GM21723 (cell line): ENCODE measurements at regions not wholly inside any gene's neighbourhood (a gene's known extent, or its start where the extent isn't known, plus 50 kb on each side); places are given as distances from the start of the nearest gene placed in this dataset.

ENCODE experiments used
- ATAC-seq: cut with Tn5 transposase; IDR thresholded peaks from one replicate; pipeline ENCODE4 v1.9.1; 2021; ENCODE audit warnings: mild to moderate bottlenecking, moderate library complexity; ENCODE audit not compliant: unreplicated experiment

- ATAC-seq, result no peak
These were observed 1554.7 kb upstream of the TENM3 start for GRCh38 chr4:180688480-180688879.

DNA sequence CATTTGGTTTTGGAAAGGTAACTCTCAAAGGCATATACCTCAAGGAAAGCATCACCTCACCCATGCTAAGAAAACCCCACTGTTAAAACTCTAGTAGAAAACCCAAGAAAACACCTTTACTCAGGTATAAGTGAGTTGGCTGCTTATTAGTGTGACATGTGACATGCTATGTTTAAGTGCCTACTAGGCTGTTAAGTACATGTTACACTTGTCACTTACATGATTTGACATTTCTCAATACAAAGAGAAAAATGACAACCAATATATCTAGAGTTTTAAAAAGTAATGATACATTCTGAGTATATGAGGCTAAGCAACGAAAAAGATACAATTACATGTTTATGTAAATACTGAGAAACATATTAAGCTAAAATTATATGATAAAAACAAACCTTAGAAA is 1548.3 kb upstream of the TENM3 start:
- no peak for ATAC-seq

- ATAC-seq, result no peak
These were observed 1547.4 kb upstream of the TENM3 start for GRCh38 chr4:180695851-180696250.

DNA sequence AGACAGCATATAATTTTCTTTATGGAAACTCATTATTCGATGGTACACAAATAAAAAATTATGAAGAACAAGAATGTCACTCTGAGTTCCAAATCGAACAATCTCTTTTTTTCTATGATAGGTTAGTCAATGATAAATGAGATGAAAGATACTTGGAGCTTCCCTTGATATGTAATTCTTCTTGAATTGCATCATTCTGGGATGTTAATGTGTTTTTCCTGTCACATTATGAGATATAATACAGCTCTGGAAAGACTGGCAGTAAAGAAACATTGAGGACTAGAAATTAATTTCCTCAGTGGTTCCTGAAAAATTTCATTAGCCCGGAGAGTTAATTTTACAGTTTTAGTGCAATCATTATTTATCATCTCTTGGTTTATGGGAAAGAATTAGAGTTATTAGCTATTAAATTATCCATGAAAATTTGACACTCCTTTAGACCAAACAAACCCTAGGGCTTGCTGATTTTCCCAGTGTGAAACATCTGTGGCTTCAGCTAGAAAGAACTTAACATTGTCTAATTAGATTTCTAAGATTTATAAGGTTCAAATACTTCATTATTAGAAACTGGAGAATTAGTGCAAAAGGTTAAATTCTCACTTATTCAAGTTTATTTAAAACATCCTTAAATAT is 1546.6 kb upstream of the TENM3 start:
- ATAC-seq, result no peak

GRCh38 chr4:180698550-180699195 is 1544.5 kb upstream of the TENM3 start:
- ATAC-seq, result no peak

DNA sequence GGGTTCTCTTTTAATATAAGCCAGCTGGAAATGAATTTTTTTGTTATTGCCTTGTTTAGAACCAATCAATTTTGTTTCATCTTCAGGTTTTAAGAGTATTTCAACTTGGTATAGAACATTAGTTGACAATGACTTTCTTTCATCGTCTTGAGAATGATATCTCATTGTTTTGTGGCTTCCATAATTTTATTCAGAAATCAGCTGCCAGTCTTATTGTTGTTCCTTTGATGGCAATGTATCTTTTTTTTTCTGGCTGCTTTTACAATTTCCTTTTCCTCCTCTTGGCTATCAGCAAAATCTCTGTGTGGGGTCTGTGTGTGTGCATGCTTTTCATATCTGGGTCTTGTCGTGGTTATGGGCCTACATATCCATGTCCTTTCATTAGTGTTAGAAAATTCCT is 1536.4 kb upstream of the TENM3 start:
- ATAC-seq, result no peak

DNA sequence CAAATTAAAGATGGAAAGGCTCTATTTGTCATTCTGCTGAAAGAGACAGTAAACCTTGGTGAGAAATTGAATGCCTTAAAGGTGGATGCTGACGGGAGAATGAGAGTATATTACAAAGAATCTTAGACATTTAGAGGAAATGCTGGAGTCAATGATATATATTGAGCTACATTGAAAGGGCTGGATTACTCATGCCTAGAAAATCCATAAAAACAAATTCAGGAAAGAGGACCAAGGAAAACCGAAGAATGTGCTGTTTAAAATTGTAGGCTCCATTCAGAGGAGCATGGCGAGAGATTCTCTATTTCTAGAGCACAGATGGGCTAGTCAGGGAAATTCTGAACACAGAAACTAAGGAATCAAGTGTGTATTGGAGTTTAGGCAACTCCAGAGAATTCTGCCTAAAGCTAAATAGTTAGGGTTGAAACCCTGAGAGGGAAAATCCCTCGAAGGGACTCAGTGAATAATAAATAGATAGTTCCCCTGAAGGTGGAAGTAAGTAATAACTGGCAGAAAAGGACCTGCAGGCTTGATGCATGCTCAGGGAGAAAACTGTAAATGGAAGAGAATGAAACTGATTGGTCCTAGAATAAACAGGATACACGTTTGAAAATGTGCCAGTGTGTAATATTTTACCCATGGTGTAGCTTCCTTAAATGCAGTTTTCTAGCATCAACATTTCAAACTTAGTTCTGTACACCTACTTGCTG is 1532.4 kb upstream of the TENM3 start:
- ATAC-seq, result no peak

DNA sequence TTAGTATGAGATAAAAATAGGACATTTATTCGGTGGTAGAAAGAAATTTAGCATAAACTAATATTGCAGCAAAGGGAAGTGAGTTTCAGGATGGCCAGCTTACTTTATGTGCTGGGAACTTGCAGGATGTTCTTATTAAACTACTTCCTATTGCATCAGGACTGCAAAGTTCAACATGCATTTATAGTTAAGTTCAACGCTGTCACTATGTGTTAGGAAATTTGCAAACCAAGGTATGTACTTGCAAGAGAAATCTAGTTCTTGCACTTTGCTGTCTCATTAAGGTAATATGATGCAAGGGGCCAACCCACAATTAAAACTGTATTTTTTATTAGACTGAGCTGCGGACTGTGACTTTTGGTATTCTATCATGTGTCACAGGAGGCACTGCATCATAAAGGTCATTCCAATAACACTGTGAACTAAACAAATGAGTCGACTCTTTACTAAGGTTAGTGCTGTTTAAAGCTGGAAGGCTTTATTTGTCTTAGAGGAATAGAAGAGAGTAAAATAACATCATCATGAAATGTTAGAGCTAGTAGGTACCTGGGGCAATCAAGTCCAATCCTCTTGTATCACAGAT is 1525.7 kb upstream of the TENM3 start:
- ATAC-seq, result no peak

GRCh38 chr4:180721356-180721755 is 1521.8 kb upstream of the TENM3 start:
- ATAC-seq, result no peak

GRCh38 chr4:180726611-180727010 is 1516.6 kb upstream of the TENM3 start:
- no peak for ATAC-seq

DNA sequence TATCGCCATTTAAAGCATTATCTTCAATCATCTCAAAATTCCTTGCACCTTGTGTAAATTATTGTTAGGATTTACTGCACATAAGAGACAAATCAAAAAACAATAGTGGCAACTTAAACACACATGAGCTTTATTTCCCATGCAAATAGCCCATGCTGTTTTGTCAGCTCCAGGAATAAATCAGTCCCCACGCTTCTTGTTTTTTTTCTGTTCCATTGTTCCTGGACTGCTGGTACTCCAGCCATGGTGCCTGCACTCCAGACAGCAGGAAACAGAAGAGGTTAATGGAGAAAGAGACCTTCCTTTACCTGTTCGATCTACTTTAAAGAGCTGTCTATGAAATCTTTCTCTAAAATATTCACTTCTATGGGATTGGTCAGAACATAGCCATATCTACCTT is 1515.7 kb upstream of the TENM3 start:
- no peak for ATAC-seq

DNA sequence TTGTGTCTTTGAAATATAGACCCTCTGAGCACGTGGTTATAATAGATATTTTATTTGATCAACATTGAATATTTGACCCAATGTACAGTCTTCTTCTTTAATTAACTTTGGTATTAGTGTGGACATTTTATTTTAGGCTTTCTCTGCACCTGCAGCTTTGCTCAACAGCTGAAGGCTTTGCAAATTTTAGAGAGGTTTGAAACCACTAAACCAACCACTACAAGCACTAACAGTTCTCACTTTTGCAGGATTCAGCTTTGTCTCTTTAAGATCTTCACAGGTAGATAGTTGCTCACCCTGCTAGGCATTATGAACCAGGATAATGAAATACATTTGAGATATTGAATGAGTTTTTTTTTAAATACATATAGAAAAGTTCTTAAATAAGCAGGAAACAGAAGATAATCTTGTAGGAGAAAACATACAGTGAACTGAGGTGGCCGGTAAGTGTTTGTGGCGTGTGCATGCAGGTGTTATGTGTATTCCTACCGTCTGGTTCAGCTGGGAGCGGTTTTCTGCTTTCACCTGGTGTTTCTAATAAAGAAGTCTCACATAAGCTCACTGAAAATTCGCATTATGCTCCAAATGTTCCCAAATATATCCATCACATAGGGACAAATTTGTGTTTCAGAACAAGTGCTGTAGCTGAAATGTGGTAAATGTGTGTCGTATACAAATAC is 1508.3 kb upstream of the TENM3 start:
- no peak for ATAC-seq

GRCh38 chr4:180741703-180742102 is 1501.5 kb upstream of the TENM3 start:
- ATAC-seq, result no peak

- no peak for ATAC-seq
These were observed 1498.2 kb upstream of the TENM3 start for GRCh38 chr4:180745019-180745418.

DNA sequence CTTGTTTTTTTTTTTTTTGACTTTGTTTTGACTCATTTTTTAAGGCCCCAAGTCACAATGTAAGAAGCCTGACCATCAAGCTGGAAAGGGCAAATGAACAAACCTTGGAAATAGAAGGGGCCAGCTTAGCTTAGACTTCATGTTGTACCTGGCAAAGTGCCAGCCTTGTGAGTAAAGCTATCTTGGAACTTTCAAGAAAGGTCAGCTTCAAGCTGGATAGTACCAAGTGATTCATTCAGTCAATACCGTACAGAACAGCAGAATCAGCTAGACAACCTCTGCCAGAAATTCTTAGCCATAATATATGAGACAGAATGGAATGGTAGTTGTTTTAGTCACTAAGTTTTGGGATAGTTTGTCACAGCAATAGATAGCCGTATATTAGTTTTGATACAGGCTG is 1492.2 kb upstream of the TENM3 start:
- no peak for ATAC-seq

GRCh38 chr4:180757927-180758326 is 1485.3 kb upstream of the TENM3 start:
- ATAC-seq, result no peak

DNA sequence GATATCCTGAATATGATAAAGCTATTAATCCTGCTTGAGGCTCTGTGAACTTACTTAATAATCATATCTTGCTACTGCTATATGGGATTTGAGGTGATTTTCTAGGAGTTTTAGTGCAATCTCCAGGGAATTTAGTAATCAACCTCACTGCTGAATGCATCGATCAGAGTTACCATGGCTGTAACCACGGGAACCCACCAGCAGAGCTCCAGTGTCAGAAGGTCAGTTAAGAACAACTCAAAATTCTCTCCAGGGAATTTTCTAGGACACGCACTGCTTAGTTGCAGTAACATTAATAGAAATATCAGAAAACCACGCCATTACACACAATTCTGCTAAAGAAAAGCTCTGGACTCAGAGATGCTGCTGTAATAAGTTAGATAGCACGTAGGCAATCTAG is 1477.2 kb upstream of the TENM3 start:
- no peak for ATAC-seq

DNA sequence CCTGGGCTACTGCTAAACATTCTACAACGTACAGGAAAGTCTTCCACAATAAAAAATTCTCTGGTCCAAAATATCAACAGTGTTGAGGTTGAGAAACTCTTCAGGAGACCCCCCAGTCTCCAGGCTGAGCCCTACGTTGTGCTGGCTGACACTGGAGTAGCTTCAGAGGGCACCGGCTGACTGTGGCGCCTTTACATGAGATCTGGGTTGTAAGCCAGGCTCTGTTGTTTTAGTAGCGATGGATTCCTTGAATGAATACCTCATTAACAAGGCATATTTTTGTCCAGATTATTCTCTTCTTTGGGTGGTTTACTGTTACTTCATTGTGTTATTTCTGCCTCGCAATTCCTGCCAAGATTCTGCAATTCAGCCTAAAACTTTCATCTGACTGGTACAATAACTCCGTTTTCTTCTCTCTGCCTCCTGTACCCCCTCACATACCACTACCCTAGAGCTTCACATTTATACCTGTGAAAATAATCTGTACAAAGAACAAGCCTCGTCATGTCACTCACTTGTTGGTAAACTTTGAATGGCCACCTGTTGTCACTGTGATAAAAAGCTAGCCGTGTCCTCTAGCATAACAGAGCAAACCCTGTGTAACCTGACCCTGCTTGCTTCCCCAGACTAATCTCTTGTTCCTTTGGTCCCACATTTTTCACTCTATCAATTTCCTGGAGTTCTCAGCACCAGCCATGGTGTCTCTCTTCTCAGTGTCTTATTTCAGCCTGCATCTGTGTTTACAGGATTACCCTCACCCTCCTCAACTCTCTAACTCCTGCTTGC is 1476.1 kb upstream of the TENM3 start:
- no peak for ATAC-seq

DNA sequence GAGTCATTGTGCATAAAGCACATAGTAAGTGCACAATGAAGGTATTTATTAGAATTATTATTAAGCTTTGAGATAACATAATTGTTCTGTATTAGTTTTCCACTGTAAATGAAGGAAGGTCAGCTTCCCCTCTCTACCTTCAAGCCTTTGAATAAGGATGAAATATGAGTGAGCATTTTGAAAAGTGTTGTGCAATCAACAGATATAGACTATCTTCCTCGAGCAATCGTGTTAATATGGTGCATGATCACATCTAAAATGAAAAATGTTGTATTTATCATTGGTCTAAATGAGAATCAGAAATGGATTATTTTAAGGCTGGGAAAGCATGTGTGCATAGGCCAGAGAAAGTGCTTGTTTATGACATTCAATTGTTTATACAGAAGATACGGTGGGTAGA is 1474.6 kb upstream of the TENM3 start:
- ATAC-seq, result no peak

GRCh38 chr4:180769791-180770190 is 1473.4 kb upstream of the TENM3 start:
- no peak for ATAC-seq

GRCh38 chr4:180770265-180770664 is 1472.9 kb upstream of the TENM3 start:
- ATAC-seq, result no peak
